ENCODE measurements at regions not wholly inside any gene's neighbourhood (a gene's known extent, or its start where the extent isn't known, plus 50 kb on each side); places are given as distances from the start of the nearest gene placed in this dataset.
"Not testable (repeated sequence)": the region's sequence is repeated elsewhere in the genome, so short reads cannot be mapped to it uniquely, and the experiment has no call there.

DNA sequence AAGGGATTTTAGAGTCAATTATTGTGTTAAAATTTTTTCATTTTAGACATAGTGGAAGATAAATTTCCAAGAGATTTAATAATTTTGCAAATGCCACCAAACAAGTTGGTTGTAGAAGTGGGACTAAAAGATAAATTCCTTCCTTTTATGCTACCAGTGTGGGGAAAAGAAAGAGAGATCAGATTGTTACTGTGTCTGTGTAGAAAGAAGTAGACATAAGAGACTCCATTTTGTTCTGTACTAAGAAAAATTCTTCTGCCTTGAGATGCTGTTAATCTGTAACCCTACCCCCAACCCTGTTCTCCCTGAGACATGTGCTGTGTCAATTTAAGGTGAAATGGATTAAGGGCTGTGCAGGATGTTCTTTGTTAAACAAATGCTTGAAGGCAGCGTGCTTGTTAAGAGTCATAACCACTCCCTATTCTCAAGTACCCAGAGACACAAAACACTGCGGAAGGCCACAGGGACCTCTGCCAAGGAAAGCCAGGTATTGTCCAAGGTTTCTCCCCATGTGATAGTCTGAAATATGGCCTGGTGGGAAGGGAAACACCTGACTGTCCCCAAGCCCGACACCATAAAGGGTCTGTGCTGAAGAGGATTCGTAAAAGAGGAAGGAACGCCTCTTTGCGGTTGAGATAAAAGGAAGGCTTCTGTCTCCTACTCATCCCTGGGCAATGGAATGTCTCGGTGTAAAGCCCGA lies 117.0 kb downstream of the CEP44 start:
- not testable (repeated sequence) for DNase-seq (ENCODE audit: low spot score); FAIRE-seq

DNA sequence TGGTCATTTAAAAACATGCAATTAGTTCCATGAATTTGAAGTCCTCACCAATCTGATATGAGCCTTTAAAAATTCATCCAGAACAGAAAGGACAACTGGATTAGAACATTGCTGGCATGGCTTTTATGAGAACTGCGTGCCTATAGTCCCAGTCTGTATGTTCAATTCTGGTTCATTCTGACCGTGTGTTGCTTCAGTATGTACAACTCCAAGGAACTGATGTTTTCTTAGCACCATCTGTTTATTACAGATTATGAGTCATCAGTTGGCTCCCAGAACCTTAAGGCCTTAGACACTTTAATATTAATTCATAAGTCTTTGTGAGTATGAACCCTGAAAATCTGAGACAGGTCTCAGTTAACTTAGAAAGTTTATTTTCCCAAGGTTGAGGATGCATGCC lies 115.0 kb downstream of the CEP44 start:
- no peak for FAIRE-seq
- no peak for DNase-seq (ENCODE audit: low spot score)

DNA sequence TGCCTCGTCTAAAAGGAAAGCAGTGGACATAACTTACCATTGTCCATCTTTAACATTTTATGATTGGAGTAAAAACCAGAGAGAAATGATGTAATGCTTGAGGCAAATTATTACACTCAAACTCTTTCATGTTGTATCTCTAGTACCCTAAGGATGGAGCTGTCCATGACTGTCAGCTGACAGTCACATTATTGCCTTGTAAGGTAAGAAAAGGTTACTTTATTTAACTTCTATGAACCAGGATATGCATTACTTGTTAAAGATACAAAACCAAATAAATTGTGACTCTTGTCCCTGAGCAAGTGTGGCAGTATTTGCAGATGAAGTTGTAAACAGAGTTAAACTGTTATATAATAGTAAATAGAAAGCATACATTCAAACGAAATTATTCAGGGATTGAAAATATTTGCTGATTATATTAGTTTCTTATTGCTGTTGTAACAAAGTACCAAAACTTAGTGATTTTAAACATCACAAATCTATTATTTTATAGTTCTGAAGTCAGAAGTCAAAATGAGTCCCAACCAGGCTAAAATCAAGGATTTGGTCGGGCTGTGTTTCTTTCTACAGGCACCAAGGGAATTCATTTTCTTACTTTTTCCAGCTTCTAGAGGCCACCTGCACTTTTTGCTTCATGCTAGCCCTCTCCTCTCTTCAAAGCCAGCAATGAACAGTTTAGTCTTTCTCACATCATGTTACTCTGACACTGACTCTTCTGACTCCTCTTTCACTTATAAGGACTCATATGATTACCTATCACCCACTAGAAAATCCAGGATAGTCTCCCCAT lies 113.8 kb downstream of the CEP44 start:
- no peak for FAIRE-seq
- no peak for DNase-seq (ENCODE audit: low spot score)

DNA sequence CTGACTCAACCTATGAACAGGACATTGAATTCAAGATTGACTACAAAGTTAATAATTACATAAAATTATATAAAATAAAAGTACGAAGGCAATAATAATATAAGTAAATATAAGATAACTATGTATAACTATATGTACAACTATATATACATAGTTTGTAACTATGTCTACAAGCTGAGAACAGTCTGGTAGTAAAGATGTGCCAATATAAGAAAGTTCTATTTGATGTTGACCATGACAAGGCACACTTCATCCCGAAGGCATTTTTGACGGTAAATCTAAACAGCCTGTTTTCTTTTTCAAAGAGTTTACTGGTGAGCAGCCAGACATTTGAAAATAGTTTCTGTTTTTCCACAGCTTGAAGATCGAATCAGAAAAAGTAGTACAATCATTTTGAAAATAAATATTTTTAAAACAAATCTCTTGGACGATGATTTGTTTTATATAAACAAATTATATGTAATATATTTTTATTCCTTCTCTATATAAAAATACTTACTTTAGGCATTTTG lies 112.9 kb downstream of the CEP44 start:
- no peak for DNase-seq (ENCODE audit: low spot score)
- FAIRE-seq = no peak

DNA sequence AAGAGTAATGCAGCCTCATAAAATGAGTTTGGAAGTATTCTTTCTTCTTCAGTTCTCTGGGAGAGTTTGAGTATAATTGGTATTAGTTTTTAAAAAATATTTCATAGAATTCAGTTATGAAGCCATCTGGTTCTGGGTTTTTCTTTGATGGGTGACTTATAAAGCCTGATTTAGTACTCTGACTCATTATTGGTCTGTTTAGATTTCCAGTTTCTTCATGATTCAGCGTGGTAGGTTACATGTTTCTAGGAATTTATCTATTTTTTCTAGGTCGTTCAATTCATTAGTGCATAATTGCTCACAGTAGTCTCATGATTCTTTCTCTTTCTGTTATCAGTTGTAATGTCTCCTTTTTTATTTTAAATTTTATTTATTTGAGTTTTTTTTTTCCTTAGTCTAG lies 111.2 kb downstream of the CEP44 start:
- DNase-seq (ENCODE audit: low spot score) = no peak

DNA sequence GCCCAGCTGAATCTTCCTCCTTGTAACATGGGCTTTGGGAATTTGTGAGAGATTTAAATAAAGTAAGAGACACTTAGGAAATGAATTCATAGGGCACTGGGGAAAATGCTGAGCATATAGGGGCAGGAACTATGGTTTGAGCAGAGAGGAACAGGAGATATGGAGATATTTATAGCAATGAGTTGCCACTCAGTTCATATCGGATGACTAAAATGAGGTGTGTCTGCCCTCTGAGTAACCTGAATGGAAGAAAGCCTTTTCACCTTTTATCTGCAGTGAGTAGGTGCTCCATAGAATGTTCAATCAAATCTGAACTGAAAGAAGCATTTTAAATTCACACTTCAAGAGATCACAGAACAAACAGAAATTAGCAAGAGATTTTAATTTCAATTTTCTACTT lies 105.7 kb downstream of the CEP44 start:
- no peak for FAIRE-seq
- no peak for DNase-seq (ENCODE audit: low spot score)

More for the DNA sequence above, 111.2 kb downstream of the CEP44 start:
- no peak for FAIRE-seq

DNA sequence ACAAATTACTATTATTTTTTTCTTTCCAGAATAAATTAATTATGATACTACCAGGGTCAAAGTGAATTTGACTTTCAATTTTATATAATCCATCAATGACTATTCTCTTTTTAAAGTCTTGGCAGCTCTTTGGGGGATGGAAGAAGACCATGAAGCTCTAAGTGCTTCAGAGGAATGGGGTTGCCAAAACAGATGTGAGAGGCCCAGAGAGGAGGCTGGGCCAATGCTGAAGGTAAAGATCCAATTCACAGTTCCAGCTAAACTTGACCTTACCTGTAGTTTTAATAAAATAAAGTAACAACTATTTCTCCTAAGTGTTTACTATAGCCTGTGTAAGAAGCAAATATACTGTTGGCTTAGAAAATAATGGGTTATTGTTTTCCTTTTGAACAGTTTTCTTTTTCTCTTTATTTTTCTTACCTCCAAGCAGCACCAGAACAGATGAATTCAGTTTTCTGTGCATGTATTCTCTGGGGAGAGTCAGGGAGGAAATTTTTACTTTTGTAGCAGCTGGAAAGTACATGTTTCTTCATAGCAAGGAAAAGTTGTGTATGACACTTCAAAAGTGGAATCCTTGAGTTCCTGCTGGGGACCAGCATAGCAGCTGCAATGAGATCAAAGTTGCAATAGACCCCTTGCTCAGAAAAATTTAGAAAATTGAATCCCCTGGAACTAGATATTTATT lies 104.9 kb downstream of the CEP44 start:
- DNase-seq (ENCODE audit: low spot score) = no peak
- FAIRE-seq = no peak

DNA sequence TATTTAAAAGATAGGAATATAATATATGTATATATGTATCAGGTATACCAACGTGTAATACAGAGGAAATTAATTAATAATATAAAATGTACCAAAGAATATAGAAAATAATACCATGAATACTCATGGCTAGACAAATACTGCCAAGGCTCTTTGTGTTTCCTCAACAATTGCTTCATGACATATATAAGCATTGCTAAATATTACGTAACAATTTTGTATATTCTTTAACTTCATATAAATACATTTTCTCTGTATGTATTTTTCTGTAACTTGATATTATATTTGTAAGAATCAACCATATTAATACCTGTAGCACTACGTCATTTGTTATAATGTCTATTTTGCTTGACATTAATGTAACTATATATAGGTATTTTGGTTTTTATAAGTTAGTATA lies 104.0 kb downstream of the CEP44 start:
- FAIRE-seq = no peak
- no peak for DNase-seq (ENCODE audit: low spot score)

DNA sequence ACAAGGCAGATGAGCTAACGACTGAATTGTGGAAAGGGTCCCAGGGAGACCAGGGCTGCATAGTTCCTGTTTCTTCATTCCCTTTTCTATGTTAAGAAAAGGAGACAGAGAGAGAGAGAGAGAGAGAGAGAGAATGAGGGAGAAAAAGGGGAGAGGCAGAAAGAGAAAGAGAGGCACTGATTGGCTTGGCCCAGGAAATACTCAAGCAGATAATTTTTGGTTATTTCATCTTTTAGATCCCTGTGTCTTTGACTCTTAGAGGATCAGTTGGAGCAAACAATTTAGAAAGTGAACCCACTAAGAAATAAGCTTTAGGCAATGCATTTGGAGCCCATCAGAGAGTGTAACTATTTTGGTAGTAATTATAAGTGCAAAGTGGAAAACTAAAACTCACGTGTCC lies 103.4 kb downstream of the CEP44 start:
- DNase-seq (ENCODE audit: low spot score) = no peak
- FAIRE-seq = no peak

DNA sequence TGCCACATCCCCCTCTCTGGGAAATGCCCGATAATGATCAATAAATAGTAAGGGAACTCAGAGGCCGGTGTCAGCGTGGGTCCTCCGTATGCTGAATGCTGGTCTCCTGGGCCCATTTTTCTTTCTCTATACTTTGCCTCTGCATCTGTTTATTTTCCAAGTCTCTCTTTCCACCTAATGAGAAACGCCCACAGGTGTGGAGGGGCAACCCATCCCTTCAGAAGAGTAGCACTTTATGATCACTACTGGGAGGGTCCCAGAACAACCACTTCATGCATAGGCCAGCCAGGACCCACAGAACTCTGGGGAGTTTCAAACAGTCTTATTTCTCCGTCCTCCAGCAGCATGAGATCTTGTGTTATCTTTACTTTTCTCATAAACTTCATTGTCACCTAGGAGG lies 100.1 kb downstream of the CEP44 start:
- DNase-seq (ENCODE audit: low spot score) = no peak
- no peak for FAIRE-seq

DNA sequence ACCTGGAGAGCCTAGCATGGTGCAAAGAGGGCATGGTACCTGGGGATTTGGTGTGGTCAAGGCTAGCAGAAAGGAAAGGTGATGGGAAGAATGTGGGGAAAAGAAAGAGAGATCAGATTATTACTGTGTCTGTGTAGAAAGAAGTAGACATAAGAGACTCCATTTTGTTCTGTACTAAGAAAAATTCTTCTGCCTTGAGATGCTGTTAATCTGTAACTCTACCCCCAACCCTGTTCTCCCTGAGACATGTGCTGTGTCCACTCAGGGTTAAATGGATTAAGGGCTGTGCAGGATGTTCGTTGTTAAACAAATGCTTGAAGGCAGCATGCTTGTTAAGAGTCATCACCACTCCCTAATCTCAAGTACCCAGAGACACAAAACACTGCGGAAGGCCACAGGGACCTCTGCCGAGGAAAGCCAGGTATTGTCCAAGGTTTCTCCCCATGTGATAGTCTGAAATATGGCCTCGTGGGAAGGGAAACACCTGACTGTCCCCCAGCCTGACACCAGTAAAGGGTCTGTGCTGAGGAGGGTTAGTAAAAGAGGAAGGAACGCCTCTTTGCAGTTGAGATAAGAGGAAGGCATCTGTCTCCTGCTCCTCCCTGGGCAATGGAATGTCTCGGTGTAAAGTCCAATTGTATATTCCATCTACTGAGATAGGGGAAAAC lies 99.4 kb downstream of the CEP44 start:
- not testable (repeated sequence) for DNase-seq (ENCODE audit: low spot score); FAIRE-seq

Data from urothelium cell line (cell line).